IMR-90 (cell line): ENCODE measurements at regions not wholly inside any gene's neighbourhood (a gene's known extent, or its start where the extent isn't known, plus 50 kb on each side); places are given as distances from the start of the nearest gene placed in this dataset.

ENCODE experiments used
- ATAC-seq: fragments of 200-7000 bp; cut with Tn5 transposase; 2 replicates; pipeline ENCODE4 v1.9.1; 2020; ENCODE audit warnings: low read depth, mild to moderate bottlenecking, moderate library complexity
- BruUV-seq: library from RNA; stranded (reverse); fragments of 400-500 nt; replicated peaks from 2 replicates; lab custom pipeline; 2021; lab: Mats Ljungman, UMichigan
- CTCF ChIA-PET: fragments of 300-600 bp; formaldehyde crosslinking; extraction: SDS; loops from one replicate; lab custom pipeline; 2021; ENCODE audit warnings: antibody characterized with exemption; lab: Yijun Ruan, JAX
- POLR2A ChIA-PET: fragments of 300-600 bp; sonication (Branson Sonifier 250); formaldehyde crosslinking; loops from one replicate; lab custom pipeline; 2022; ENCODE audit warnings: antibody characterized with exemption; ENCODE audit not compliant: unreplicated experiment; lab: Charles Lee
- DNase-seq: peaks from one replicate; pipeline ENCODE4 v3.0.0; 2013
- H2AFZ ChIP-seq: replicated peaks from 2 replicates; pipeline ENCODE3; 2013; ENCODE audit warnings: low read length, mild to moderate bottlenecking; ENCODE audit not compliant: poor library complexity
- H2AK5ac ChIP-seq: 2 replicates; pipeline ENCODE4 v1.6.1; 2013; ENCODE audit warnings: low read depth, low read length, inconsistent platforms
- H2AK9ac ChIP-seq: replicated peaks from 2 replicates; pipeline ENCODE3; 2013; ENCODE audit warnings: mild to moderate bottlenecking, low read depth, low read length, moderate library complexity; ENCODE audit not compliant: poor library complexity
- H2BK120ac ChIP-seq: 2 replicates; pipeline ENCODE4 v1.6.1; 2013; ENCODE audit warnings: low read depth, low read length, inconsistent platforms
- H2BK15ac ChIP-seq: 3 replicates; pipeline ENCODE4 v1.6.1; 2013; ENCODE audit warnings: low read depth, low read length, inconsistent platforms
- H2BK20ac ChIP-seq: 2 replicates; pipeline ENCODE4 v1.6.1; 2013; ENCODE audit warnings: low read depth, mild to moderate bottlenecking, inconsistent platforms, low read length, moderate library complexity
- H2BK5ac ChIP-seq: 2 replicates; pipeline ENCODE4 v1.6.1; 2013; ENCODE audit warnings: mild to moderate bottlenecking, low read depth, low read length, inconsistent platforms; ENCODE audit not compliant: poor library complexity, severe bottlenecking
- H3K14ac ChIP-seq: replicated peaks from 2 replicates; pipeline ENCODE4 v1.6.1; 2013; ENCODE audit warnings: low read depth, low read length, inconsistent platforms
- H3K18ac ChIP-seq: 2 replicates; pipeline ENCODE4 v1.6.1; 2013; ENCODE audit warnings: low read depth, low read length, control low read depth
- H3K23ac ChIP-seq: 2 replicates; pipeline ENCODE4 v1.6.1; 2013; ENCODE audit warnings: low read depth, low read length, inconsistent platforms
- H3K27ac ChIP-seq: 2 replicates; pipeline ENCODE4 v1.5.1; 2013; ENCODE audit warnings: mild to moderate bottlenecking, control low read depth, low read length; ENCODE audit not compliant: insufficient read depth
- H3K27me3 ChIP-seq: 2 replicates; pipeline ENCODE4 v1.6.1; 2013; ENCODE audit warnings: low read length; ENCODE audit not compliant: control insufficient read depth, insufficient read depth
- H3K36me3 ChIP-seq: 2 replicates; pipeline ENCODE4 v1.6.1; 2013; ENCODE audit warnings: low read length, mixed read lengths; ENCODE audit not compliant: control insufficient read depth, insufficient read depth
- H3K4ac ChIP-seq: 2 replicates; pipeline ENCODE4 v1.6.1; 2013; ENCODE audit warnings: low read depth, low read length, inconsistent platforms
- H3K4me1 ChIP-seq: 2 replicates; pipeline ENCODE4 v1.6.1; 2013; ENCODE audit warnings: low read length, mixed read lengths; ENCODE audit not compliant: control insufficient read depth, insufficient read depth
- H3K4me2 ChIP-seq: 2 replicates; pipeline ENCODE4 v1.6.1; 2013; ENCODE audit warnings: low read depth, mild to moderate bottlenecking, control low read depth, low read length, moderate library complexity
- H3K4me3 ChIP-seq: 2 replicates; pipeline ENCODE4 v1.5.1; 2013; ENCODE audit warnings: low read depth, mild to moderate bottlenecking, control low read depth, low read length, moderate library complexity; ENCODE audit not compliant: insufficient read depth
- H3K56ac ChIP-seq: 2 replicates; pipeline ENCODE4 v1.6.1; 2013; ENCODE audit warnings: low read length, inconsistent platforms; ENCODE audit not compliant: insufficient read depth; ENCODE audit errors: extremely low read depth
- H3K79me1 ChIP-seq, 2 experiments: 2 replicates each; pipeline ENCODE4 v1.6.1; 2013; ENCODE audit warnings: low read length in 2 of 2, inconsistent platforms in 1 of 2, low read depth in 1 of 2
- H3K9ac ChIP-seq: 2 replicates; pipeline ENCODE4 v1.6.1; 2013; ENCODE audit warnings: low read depth, low read length, control low read depth
- H3K9me1 ChIP-seq: 2 replicates; pipeline ENCODE4 v1.6.1; 2013; ENCODE audit warnings: low read length, inconsistent platforms; ENCODE audit not compliant: insufficient read depth
- H3K9me3 ChIP-seq: 2 replicates; pipeline ENCODE4 v1.6.1; 2013; ENCODE audit warnings: low read length; ENCODE audit not compliant: control insufficient read depth, insufficient read depth
- H4K20me1 ChIP-seq: 2 replicates; pipeline ENCODE4 v1.6.1; 2013; ENCODE audit warnings: low read length, inconsistent platforms; ENCODE audit not compliant: insufficient read depth
- H4K5ac ChIP-seq: 2 replicates; pipeline ENCODE4 v1.6.1; 2013; ENCODE audit warnings: mild to moderate bottlenecking, low read depth, low read length, control low read depth
- H4K8ac ChIP-seq, 2 experiments: 2 replicates each; pipeline ENCODE4 v1.6.1; 2013; ENCODE audit warnings: low read depth in 2 of 2, low read length in 2 of 2, control low read depth in 1 of 2, inconsistent platforms in 1 of 2
- H4K91ac ChIP-seq: 2 replicates; pipeline ENCODE4 v1.6.1; 2013; ENCODE audit warnings: low read depth, low read length, inconsistent platforms; ENCODE audit not compliant: insufficient read depth
- BHLHE40 ChIP-seq: fragments of 150-350 bp; IDR thresholded peaks from 2 replicates; pipeline ENCODE4 v1.6.1; 2016; ENCODE audit warnings: mild to moderate bottlenecking, low read depth, low read length
- WGBS, 2 experiments: methylation state at CpG; one replicate each; pipeline versions ENCODE4 v1.1.5 to v1.1.7; 2013; ENCODE audit warnings: missing lambda C conversion rate in 2 of 2; ENCODE audit not compliant: insufficient read length in 1 of 2; ENCODE audit errors: extremely low coverage in 2 of 2; 5-methylcytosine and 5-hydroxymethylcytosine counted together
- dilution Hi-C: fragments of 300-500 bp; cut with HindIII; formaldehyde crosslinking; loops from one replicate; pipeline ENCODE4 v1.14.3; 2018; ENCODE audit warnings: low sequenced_read_pairs; ENCODE audit not compliant: unreplicated experiment
- in situ Hi-C: fragments of 300-500 bp; cut with MboI; formaldehyde crosslinking; loops from 3 replicates; pipeline ENCODE4 v1.14.3; 2019; ENCODE audit warnings: low sequenced_read_pairs, inconsistent platforms, mixed read lengths
- intact Hi-C: fragments of 100-400 bp; cut with micrococcal nuclease; formaldehyde crosslinking; loops from 2 replicates; pipeline ENCODE4 v1.10.0; 2022
- TF ChIP-seq, protein P1 (sequence below): conservative IDR thresholded peaks from 2 replicates; pipeline ENCODE4 v1.5.1; 2012; ENCODE audit warnings: mild to moderate bottlenecking, low read depth, low read length, improper control_type of control experiment

DNA sequence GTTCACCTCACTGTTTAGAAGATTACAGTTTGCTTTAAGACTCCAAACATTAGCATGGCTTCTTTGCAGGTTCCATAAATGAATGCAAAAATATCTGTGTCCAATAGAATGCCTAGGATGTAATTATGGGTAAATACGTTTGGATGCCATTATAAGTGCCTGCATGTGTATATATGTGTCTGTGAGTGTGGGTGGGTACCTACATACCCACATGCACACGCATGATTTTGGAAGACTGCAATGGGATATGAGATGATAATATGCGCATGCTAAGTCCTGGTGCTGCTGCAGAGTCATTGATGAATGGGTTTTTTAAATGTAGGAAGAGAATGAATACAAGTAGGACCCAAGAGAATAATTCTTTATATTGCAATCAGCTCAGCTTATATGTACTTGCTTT is 406.4 kb downstream of the ZSWIM6 start:
- H3K4ac ChIP-seq = no peak overlapping the region
- no peak overlapping the region for H2BK20ac ChIP-seq
- no CpG with 5 or more reads among the region's 3 CpGs for WGBS, 2 experiments
- H3K9ac ChIP-seq = no peak overlapping the region
- H3K56ac ChIP-seq = no peak overlapping the region
- ChIA-PET CTCF (no interaction called here), POLR2A (no interaction called here)
- BruUV-seq = no TSS peak
- no peak for DNase-seq
- H3K14ac ChIP-seq = no peak overlapping the region
- H4K91ac ChIP-seq = no peak overlapping the region
- H3K27me3 ChIP-seq = no peaks in the 10 kb centered on the region; the same call in 1 of the 2 replicates
- no peaks in the 10 kb centered on the region for H3K4me1 ChIP-seq
- no peaks in the 10 kb centered on the region for H3K79me1 ChIP-seq
- ATAC-seq = no peak
- H3K9me1 ChIP-seq = no peaks in the 10 kb centered on the region
- H3K23ac ChIP-seq = no peak overlapping the region
- H4K8ac ChIP-seq = no peak overlapping the region
- H3K36me3 ChIP-seq = no peaks in the 10 kb centered on the region
- intact Hi-C loops (no loop called here), dilution Hi-C loops (no loop called here), in situ Hi-C loops (no loop called here)
- H2AK5ac ChIP-seq = no peak overlapping the region
- H3K4me3 ChIP-seq = no peak overlapping the region
- no peaks in the 10 kb centered on the region for H3K9me3 ChIP-seq
- no peak overlapping the region for H2AK9ac ChIP-seq
- H2BK120ac ChIP-seq = no peak overlapping the region
- no peak for TF ChIP-seq BHLHE40
- TF ChIP-seq, protein P1, sequence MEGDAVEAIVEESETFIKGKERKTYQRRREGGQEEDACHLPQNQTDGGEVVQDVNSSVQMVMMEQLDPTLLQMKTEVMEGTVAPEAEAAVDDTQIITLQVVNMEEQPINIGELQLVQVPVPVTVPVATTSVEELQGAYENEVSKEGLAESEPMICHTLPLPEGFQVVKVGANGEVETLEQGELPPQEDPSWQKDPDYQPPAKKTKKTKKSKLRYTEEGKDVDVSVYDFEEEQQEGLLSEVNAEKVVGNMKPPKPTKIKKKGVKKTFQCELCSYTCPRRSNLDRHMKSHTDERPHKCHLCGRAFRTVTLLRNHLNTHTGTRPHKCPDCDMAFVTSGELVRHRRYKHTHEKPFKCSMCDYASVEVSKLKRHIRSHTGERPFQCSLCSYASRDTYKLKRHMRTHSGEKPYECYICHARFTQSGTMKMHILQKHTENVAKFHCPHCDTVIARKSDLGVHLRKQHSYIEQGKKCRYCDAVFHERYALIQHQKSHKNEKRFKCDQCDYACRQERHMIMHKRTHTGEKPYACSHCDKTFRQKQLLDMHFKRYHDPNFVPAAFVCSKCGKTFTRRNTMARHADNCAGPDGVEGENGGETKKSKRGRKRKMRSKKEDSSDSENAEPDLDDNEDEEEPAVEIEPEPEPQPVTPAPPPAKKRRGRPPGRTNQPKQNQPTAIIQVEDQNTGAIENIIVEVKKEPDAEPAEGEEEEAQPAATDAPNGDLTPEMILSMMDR = no peak
- H4K20me1 ChIP-seq = no peaks in the 10 kb centered on the region
- no peak overlapping the region for H2BK5ac ChIP-seq
- H3K27ac ChIP-seq = no peak overlapping the region
- H4K5ac ChIP-seq = no peak overlapping the region
- H3K4me2 ChIP-seq = no peak overlapping the region
- no peak overlapping the region for H3K18ac ChIP-seq
- no peak overlapping the region for H2BK15ac ChIP-seq
- H2AFZ ChIP-seq = no peak overlapping the region
